ENCODE measurements at regions not wholly inside any gene's neighbourhood (a gene's known extent, or its start where the extent isn't known, plus 50 kb on each side); places are given as distances from the start of the nearest gene placed in this dataset.

DNA sequence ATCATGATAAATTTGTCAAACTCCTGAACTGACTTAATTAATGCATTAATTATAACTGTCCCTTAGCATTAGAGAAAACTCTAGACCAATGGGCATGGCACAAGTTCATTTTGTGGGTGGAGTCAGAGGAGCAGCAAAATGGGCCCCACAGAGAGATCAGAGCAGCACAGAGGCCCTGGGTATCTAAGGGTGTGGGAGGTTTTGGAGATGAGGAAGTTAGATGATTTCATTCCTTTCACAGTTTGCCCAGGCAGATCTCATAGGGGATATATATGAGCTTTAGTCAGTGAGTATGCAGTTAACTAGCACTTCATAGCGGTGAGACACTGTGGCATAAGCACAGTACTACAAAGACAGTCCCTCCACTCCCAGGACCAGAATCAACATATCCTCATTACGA lies 117.3 kb downstream of the MAB21L3 start:
- TF ChIP-seq, protein P1, sequence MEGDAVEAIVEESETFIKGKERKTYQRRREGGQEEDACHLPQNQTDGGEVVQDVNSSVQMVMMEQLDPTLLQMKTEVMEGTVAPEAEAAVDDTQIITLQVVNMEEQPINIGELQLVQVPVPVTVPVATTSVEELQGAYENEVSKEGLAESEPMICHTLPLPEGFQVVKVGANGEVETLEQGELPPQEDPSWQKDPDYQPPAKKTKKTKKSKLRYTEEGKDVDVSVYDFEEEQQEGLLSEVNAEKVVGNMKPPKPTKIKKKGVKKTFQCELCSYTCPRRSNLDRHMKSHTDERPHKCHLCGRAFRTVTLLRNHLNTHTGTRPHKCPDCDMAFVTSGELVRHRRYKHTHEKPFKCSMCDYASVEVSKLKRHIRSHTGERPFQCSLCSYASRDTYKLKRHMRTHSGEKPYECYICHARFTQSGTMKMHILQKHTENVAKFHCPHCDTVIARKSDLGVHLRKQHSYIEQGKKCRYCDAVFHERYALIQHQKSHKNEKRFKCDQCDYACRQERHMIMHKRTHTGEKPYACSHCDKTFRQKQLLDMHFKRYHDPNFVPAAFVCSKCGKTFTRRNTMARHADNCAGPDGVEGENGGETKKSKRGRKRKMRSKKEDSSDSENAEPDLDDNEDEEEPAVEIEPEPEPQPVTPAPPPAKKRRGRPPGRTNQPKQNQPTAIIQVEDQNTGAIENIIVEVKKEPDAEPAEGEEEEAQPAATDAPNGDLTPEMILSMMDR (conservative IDR thresholded peaks at IDR 0.05; ENCODE audit: control insufficient read depth, insufficient read depth, low read depth, low read length) = no peak
- H3K4me3 ChIP-seq (ENCODE audit: control insufficient read depth, low read depth, low read length) = no peak overlapping the region
- DNase-seq (ENCODE audit: low read depth) = no peak

DNA sequence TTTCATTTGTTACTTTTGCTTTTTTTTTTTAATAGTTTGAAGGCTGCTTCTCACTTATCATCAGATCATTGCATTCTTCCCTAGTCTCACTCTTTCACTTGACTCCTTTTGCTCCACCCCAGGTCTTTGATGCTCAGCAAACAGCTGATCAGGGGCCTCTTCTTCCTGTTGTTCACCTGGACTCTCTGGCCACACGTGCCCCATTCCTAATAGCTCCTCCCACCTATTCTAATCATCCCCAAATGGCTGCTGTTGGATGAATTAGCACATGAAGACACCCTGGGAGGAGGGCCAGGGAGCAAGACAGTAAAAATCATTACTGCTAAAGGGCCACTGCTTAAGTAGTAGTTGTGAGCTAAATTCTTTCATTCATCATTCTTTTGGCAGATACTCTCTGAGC lies 119.5 kb downstream of the MAB21L3 start:
- no peak overlapping the region for H3K4me3 ChIP-seq (ENCODE audit: control insufficient read depth, low read depth, low read length)
- DNase-seq (ENCODE audit: low read depth) = no peak
- TF ChIP-seq, protein P1 (conservative IDR thresholded peaks at IDR 0.05; ENCODE audit: control insufficient read depth, insufficient read depth, low read depth, low read length) = no peak

DNA sequence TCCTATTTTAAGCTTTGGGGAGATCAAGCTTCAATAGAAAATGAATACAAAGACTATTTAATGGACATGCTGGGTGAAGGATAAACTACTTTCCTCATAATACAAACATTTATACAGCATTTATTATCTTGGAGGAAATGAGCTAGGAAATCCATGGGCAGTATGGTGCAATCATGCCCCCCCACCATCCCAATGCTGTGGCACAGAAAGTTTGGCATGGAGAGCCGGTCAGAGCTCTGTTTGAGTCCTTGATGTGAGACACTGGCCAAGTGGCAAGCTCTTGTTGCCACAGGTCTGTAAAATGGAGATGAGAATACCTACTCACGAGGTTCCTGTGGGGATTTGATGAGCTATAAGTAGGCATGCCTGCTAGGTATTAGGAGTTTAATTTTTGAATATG lies 120.6 kb downstream of the MAB21L3 start:
- TF ChIP-seq, protein P1 (conservative IDR thresholded peaks at IDR 0.05; ENCODE audit: control insufficient read depth, insufficient read depth, low read depth, low read length) = no peak
- DNase-seq (ENCODE audit: low read depth) = no peak
- no peak overlapping the region for H3K4me3 ChIP-seq (ENCODE audit: control insufficient read depth, low read depth, low read length)

DNA sequence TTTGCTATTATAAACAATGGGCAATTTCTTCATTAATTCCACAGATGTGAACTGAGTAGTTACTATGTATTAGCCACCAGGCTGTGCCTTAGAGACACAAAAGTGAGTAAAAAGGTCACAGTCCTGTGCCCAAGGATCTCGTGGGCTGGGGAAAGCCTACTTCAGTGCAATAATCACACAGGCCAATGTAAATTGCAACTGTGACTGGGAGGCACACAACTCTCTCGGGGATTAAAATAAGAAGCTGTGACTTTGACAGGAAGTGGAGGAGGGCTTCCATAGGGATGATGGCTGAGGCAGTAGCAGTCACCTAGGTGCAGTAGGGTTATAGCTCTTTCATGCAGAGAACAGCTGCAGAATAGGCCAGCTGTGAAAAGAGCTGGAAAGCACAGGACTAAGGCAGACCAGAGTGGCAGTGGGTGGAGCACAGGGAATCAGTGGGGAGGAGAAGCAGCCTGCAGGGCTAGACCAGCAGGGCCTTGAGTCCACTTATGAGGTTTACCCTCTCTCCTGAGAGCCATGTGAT lies 121.9 kb downstream of the MAB21L3 start:
- DNase-seq (ENCODE audit: low read depth) = no peak
- no peak overlapping the region for H3K4me3 ChIP-seq (ENCODE audit: control insufficient read depth, low read depth, low read length)
- TF ChIP-seq, protein P1 (conservative IDR thresholded peaks at IDR 0.05; ENCODE audit: control insufficient read depth, insufficient read depth, low read depth, low read length) = no peak

DNA sequence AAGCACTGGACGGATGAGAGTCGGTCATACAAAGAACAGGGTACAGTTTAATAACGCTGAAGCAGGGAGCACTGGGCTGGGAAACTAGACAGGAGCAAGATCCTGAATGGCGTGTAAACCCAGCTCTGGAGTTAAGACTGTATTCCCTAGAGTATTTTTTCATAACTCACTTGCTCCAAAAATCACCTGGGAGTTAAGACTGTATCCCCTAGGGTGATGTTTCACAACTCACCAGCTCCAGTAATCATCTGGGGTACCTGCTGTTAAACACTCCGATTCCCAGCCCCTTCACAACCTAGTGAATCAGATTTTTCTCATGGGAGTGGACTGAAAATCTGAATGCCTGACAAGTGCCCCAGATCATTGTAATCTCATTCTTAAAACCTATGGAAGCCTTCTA lies 123.2 kb downstream of the MAB21L3 start:
- no peak for DNase-seq (ENCODE audit: low read depth)
- TF ChIP-seq, protein P1 (conservative IDR thresholded peaks at IDR 0.05; ENCODE audit: control insufficient read depth, insufficient read depth, low read depth, low read length) = no peak
- no peak overlapping the region for H3K4me3 ChIP-seq (ENCODE audit: control insufficient read depth, low read depth, low read length)

DNA sequence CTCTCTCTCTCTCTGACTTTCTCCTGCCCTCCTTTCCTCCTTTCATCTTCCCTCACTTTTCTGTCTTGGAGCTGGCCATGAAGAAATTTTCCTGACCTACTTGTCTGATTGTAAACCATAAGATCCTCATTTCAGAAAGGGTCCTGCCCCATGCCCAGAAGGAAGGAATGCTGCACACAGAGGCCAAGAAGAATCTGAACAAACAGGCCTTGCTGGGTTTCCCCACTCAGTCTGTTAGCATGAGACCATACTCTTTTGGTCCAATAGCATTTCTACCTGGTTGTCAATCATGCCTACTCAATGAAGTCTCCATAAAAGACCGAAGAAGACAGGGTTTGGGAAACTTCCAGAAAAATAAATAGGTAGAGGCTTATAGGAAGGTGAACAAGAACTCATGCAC lies 128.7 kb downstream of the MAB21L3 start:
- H3K4me3 ChIP-seq (ENCODE audit: control insufficient read depth, low read depth, low read length) = no peak overlapping the region
- TF ChIP-seq, protein P1 (conservative IDR thresholded peaks at IDR 0.05; ENCODE audit: control insufficient read depth, insufficient read depth, low read depth, low read length) = no peak
- no peak for DNase-seq (ENCODE audit: low read depth)

DNA sequence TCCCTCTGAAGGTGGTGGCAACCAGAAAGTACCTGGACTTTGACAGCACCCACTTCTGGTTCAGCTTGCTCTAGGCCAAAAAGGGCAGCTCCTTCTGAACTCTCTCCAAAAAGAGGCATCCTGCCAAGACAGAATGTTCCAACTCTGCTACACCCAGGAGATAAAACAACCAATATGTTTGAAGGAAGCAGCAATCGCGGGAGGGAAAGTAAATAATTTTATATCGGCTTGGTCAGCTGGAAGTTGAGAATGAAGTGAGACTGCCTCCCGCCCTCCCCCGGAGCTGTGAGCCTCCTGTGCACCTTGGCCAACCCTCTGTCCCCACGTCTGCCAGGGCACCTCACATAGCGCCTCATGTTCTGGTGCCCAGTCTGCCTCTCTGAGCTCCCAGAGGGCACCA lies 130.3 kb upstream of the ATP1A1 start:
- no peak overlapping the region for H3K4me3 ChIP-seq (ENCODE audit: control insufficient read depth, low read depth, low read length)
- DNase-seq (ENCODE audit: low read depth) = no peak
- TF ChIP-seq, protein P1 (conservative IDR thresholded peaks at IDR 0.05; ENCODE audit: control insufficient read depth, insufficient read depth, low read depth, low read length) = no peak

All from fibroblast of mammary gland (primary cell).